Myocyte (in vitro differentiated cells): ENCODE measurements at regions not wholly inside any gene's neighbourhood (a gene's known extent, or its start where the extent isn't known, plus 50 kb on each side); places are given as distances from the start of the nearest gene placed in this dataset.
"Not testable (repeated sequence)": the region's sequence is repeated elsewhere in the genome, so short reads cannot be mapped to it uniquely, and the experiment has no call there.

Experiments
- DNase-seq: peaks from one replicate; pipeline ENCODE4 v3.0.0-alpha.2; 2012; ENCODE audit warnings: low read depth

GRCh38 chr17:27200476-27200875 lies 93.4 kb upstream of the WSB1 start:
- no peak for DNase-seq

DNA sequence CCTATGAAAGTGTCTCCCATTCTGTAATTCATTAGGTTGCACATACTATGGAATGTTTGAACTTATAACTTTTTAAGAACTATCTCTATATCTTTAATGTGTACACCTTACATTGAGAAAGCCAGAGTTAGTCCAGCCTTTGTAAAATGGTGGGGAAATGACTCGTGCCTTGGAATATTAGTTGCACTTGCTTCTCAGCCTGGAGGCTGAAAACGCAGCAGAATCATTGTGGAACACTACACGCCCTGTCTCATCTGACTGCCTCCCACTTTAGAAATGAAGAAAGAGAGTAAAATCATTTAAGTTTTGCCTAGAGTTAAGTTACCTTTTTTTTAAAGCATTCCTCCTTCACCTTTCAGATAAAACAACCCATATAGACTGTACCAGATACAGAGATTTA lies 90.7 kb upstream of the WSB1 start:
- DNase-seq: no peak

GRCh38 chr17:27206447-27206846 lies 87.5 kb upstream of the WSB1 start:
- no peak for DNase-seq

DNA sequence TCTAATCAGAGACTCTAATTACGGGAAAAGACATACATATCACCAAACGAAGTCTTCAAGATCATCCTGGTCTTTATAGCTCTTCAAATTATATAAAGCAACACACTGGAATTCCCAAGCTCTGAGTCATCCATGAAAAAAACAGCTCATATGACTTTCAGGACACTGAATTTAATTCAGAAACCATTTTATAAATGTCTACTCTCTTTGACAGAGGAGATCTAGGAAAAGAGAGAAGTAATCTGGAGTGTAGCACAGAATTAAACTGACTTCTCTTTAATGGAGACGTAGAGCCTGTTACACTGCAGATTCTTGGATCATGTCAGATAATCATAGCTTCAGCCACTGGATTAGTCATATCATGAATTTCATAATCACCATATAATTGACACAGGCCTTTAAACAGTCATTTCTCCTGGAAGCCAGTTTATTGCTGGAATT lies 86.8 kb upstream of the WSB1 start:
- DNase-seq: peak; percentile 57

DNA sequence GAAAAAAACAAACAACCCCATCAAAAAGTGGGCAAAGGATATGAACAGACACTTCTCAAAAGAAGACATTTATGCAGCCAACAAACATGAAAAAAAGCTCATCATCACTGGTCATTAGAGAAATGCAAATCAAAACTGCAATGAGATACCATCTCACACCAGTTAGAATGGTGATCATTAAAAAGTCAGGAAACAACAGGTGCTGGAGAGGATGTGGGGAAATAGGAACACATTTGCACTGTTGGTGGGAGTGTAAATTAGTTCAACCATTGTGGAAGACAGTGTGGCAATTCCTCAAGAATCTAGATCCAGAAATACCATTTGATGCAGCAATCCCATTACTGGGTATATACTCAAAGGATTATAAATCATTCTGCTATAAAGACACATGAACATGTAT lies 85.5 kb upstream of the WSB1 start:
- not testable (repeated sequence) for DNase-seq

DNA sequence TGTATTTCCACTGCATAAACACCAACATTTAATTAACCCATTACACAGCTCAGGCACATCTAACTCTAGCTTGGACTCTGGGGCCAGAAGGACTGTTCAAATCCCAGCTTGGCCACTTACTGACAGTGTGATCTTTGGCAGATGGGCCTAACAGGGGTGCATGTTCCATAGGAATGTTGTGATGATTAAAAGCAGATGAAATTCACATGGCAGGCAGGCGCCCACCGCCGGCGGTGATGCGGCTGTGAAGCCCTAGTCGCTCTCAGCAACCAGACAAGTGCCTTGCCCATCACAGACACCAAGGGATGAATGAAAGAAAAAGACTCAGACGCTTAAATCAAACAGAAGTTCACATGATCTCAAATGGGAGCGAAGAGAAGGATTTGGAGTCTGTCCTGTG lies 84.6 kb upstream of the WSB1 start:
- DNase-seq: no peak

DNA sequence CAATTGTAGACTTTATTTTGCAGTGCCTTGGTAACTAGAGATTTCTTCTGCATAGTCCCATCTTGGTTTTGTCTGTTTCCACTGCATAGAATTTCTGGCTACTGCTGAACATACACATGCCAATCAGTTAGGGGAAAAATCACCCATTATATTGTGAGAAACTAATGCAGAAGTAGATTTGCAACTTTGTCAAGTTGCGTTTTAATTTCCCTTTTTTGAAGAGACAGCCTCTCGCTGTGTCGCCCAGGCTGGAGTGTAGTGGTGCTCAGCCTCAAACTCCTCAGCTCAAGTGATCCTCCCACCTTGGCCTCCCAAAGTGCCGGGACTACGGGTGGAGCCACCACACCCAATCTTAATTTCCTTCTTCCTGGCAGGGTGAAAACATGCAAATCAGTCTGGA lies 83.1 kb upstream of the WSB1 start:
- DNase-seq: not testable (repeated sequence)

- DNase-seq: no peak
Observed at GRCh38 chr17:27216836-27217235, 77.1 kb upstream of the WSB1 start.

- DNase-seq: peak; percentile 14
Observed at GRCh38 chr17:27217631-27218030, 76.3 kb upstream of the WSB1 start.

DNA sequence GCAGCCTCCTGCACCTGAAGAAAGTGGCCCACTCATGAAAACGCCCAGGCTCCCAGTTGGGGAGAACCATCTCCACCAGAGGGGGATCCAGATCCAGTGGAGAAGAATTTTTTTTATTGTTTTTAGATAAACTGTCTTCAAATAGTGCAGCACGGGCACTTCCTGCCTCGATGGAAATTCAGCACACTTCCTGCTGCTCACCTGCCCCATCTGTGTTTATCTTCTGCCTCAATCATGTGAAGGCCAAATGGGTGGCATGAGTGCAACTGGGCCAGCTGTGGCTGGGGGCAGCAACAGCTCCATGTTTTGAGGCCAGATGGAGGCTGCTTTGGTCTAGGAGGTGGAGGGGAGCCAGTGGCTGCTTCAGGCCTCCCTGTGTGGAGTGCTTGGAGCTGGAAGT lies 75.9 kb upstream of the WSB1 start:
- no peak for DNase-seq

DNA sequence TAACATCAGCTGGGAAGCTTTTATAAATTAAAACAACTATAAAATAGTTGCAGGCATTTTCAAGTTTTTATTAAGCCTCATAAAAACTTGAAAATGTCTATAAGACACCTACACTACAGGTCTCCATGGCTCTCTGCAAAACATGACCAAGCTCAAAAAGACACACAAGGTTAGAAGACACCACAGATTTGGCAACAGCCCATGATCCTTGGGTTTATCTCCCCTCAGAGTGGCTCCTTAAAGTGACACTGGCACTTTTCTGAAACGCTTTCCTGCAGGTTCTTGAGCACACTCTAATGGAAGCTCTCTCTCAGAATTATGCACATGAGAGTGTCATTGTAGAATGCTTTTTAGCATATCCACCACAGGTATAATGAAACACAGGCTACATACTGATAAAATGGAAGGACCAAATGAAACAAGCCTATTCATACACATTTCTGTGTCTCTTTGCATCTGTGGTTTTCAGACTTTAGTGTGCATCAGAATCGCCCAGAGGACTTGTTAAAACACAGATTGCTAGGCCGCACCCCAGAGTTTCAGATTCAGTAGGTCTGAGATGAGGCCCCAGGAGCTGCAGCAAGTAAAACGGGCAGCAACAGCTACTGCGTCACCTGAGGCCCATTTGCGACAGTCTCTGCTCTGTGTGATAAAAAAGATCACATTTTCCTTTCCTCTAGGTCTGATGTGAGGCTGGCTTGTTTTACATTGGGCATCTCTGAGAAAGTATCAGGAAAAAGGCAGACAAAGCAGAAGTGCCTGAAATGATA lies 75.0 kb upstream of the WSB1 start:
- no peak for DNase-seq

DNA sequence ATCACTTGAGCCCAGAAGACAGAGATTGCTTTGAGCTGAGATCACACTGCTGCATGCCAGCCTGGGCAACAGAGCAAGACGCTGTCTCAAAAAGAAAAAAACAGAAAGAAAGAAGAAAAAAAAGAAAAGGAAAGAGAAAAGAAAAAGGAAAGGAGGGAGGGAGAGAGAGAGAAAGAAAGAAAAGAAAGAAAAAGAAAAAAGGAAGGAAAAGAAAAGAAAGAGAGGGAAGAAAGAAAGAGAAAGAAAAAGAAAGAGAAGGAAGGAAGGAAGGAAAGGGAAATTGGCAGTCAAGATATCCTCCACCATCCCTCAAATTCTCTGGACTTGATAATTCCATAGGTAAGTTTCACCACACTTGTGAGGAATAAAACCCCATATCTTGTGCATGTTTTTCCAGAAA lies 71.4 kb upstream of the WSB1 start:
- no peak for DNase-seq

DNA sequence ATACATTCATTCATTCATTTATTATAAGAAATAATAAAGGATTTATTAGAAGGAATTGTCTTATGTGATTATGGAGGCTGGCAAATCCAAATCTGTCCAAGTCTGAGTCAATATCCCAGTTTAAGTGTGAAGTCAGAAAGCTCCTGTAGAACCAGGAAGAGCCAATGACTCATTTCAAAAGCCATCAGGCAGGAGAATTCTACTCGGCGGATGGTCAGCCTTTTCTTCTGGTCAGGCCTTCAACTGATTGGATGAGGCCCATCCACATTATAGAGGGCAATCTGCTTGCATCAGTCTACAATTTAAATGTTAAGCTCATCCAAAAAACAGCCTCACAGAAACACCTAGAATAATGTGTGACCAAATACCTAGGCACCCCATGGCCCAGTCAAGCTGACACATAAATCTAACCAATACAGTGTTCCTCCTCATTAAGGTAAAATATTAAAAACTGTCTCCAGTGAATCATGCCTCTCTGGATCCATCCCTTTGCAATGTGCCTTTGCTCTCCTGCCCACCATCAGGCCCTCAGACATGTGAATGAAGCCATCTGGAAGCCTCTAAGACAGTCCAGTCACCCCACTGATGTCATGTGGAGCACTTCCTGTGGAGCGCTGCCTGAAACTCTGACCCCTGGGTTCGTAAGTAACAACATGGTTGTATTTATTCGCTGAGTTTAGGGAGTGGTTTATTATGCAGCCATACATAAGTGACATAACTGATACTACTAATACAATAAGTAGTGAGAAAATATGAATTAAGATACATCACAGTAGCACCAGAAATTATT lies 69.2 kb upstream of the WSB1 start:
- no peak for DNase-seq

- DNase-seq: peak; percentile 13
Observed at GRCh38 chr17:27226611-27227230, 67.2 kb upstream of the WSB1 start.

DNA sequence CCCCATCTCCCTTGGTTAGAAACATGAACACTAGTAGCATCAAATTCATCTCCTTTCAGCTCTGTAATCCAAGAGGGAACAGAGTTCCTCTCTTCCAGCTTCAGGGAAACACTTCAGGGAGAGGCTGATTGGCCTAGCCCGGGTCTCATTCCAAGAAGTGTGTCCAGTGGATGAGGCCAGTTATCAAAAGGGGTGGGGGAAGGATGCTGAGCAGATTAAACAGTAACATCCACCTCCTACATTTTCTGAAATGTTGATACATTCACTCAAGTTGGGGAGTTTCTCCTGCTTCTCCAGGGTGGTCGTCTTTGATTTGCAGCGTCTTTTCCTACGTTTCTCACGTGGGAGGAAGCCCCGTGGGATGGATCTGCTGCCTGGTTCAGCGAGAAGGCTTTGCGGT lies 62.9 kb upstream of the WSB1 start:
- no peak for DNase-seq

- no peak for DNase-seq
Observed at GRCh38 chr17:27232328-27232727, 61.6 kb upstream of the WSB1 start.

GRCh38 chr17:27233059-27233458 lies 60.9 kb upstream of the WSB1 start:
- DNase-seq: no peak

- no peak for DNase-seq
Observed at GRCh38 chr17:27233776-27234175, 60.1 kb upstream of the WSB1 start.

GRCh38 chr17:27236717-27237315 lies 57.1 kb upstream of the WSB1 start:
- DNase-seq: peak; percentile 84

GRCh38 chr17:27237890-27238289 lies 56.0 kb upstream of the WSB1 start:
- no peak for DNase-seq

GRCh38 chr17:27239046-27239445 lies 54.9 kb upstream of the WSB1 start:
- no peak for DNase-seq

DNA sequence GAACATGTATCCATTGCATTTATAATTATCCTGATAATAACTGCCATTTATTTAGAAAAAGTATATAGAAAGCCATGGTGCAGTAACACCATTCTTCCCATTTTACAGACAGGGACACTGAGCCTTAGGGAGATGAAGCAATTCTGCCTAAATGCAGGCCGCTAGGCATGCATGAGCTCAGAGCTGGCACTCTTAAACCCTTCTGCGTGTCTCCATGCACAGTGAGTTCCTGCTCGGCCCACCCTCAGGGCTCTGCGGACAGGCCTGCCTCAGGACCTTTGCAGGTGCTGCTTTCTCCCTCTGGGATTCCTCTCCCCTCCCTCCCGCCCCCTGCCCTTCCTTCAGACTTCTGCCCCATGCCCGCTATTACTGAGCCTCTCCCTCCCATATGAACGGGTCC lies 54.3 kb upstream of the WSB1 start:
- no peak for DNase-seq
